MCF 10A (cell line): ENCODE measurements at regions not wholly inside any gene's neighbourhood (a gene's known extent, or its start where the extent isn't known, plus 50 kb on each side); places are given as distances from the start of the nearest gene placed in this dataset.

Source experiments
- BruUV-seq: library from RNA; stranded (reverse); fragments of 400-500 nt; replicated peaks from 2 replicates; lab custom pipeline; 2021; lab: Mats Ljungman, UMichigan
- CTCF ChIA-PET: fragments of 300-600 bp; sonication (Branson Sonifier 250); formaldehyde crosslinking; extraction: SDS; loops from one replicate; lab custom pipeline; 2021; ENCODE audit warnings: antibody characterized with exemption, inconsistent platforms; lab: Yijun Ruan, JAX
- POLR2A ChIA-PET: fragments of 300-600, 350-650 bp; sonication (Branson Sonifier 250); formaldehyde crosslinking; extraction: SDS; loops from one replicate; lab custom pipeline; 2020; ENCODE audit warnings: antibody characterized with exemption, inconsistent platforms; lab: Yijun Ruan, JAX
- DNase-seq: peaks from one replicate; pipeline ENCODE4 v3.0.0-alpha.2; 2018; ENCODE audit not compliant: unreplicated experiment
- H3K27ac Mint-ChIP-seq: one replicate; pipeline ENCODE4 v1.8.0; 2022; ENCODE audit warnings: mild to moderate bottlenecking, low read depth, mixed read lengths; ENCODE audit not compliant: unreplicated experiment
- H3K27me3 Mint-ChIP-seq: one replicate; pipeline ENCODE4 v1.8.0; 2022; ENCODE audit warnings: mixed read lengths; ENCODE audit not compliant: insufficient read depth, unreplicated experiment
- H3K36me3 Mint-ChIP-seq: one replicate; pipeline ENCODE4 v1.8.0; 2022; ENCODE audit warnings: mild to moderate bottlenecking, moderate library complexity, mixed read lengths; ENCODE audit not compliant: insufficient read depth, unreplicated experiment
- H3K4me1 Mint-ChIP-seq: one replicate; pipeline ENCODE4 v1.8.0; 2022; ENCODE audit warnings: mixed read lengths; ENCODE audit not compliant: insufficient read depth, unreplicated experiment
- H3K4me3 Mint-ChIP-seq: one replicate; pipeline ENCODE4 v1.8.0; 2022; ENCODE audit warnings: mild to moderate bottlenecking, moderate library complexity, mixed read lengths; ENCODE audit not compliant: unreplicated experiment
- H3K9me3 Mint-ChIP-seq: one replicate; pipeline ENCODE4 v1.8.0; 2022; ENCODE audit warnings: mixed read lengths; ENCODE audit not compliant: unreplicated experiment
- intact Hi-C: fragments of 100-400 bp; cut with micrococcal nuclease; formaldehyde crosslinking; loops from 2 replicates; pipeline ENCODE4 v1.14.1; 2022
- TF ChIP-seq, protein P1 (sequence below): fragments of 200-600 bp; IDR thresholded peaks from one replicate; pipeline ENCODE4 v1.8.0; 2022; ENCODE audit warnings: antibody characterized with exemption, mild to moderate bottlenecking; ENCODE audit not compliant: unreplicated experiment

DNA sequence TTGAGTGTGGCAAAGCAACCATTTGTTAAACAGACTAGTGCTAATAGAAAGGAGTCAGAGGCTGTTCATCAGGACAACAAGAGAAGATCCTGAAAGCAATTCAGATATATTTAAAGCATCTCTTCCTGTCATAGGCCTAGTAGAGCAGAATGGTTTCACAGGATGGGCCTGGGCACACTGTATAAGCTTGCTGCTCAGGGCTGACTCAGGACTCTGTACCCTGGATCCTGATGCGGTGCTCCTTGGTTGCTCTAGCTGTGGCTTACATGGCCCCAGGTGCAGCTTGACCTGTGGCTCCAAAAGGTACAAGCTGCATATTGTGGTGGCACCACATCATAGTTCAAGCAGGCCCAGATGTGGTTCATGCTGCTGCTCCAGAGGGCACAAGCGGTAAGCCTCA is 313.4 kb downstream of the ETNK1 start:
- Mint-ChIP-seq H3K36me3 (no peaks in the 10 kb centered on the region), H3K4me1 (peaks cover 15% of the 10 kb centered on the region), H3K27ac (no peak overlapping the region), H3K27me3 (no peaks in the 10 kb centered on the region), H3K4me3 (no peak overlapping the region), H3K9me3 (no peaks in the 10 kb centered on the region)
- DNase-seq = no peak
- CTCF ChIA-PET = interaction anchor here (0.6 kb wide), 1 partner anchor 1140 kb away, joined by 4 read pairs; no protein-coding TSS in a partner anchor
- TF ChIP-seq, protein P1, sequence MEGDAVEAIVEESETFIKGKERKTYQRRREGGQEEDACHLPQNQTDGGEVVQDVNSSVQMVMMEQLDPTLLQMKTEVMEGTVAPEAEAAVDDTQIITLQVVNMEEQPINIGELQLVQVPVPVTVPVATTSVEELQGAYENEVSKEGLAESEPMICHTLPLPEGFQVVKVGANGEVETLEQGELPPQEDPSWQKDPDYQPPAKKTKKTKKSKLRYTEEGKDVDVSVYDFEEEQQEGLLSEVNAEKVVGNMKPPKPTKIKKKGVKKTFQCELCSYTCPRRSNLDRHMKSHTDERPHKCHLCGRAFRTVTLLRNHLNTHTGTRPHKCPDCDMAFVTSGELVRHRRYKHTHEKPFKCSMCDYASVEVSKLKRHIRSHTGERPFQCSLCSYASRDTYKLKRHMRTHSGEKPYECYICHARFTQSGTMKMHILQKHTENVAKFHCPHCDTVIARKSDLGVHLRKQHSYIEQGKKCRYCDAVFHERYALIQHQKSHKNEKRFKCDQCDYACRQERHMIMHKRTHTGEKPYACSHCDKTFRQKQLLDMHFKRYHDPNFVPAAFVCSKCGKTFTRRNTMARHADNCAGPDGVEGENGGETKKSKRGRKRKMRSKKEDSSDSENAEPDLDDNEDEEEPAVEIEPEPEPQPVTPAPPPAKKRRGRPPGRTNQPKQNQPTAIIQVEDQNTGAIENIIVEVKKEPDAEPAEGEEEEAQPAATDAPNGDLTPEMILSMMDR = no peak
- POLR2A ChIA-PET = no interaction called here
- BruUV-seq = no TSS peak
- intact Hi-C loops = no loop called here

DNA sequence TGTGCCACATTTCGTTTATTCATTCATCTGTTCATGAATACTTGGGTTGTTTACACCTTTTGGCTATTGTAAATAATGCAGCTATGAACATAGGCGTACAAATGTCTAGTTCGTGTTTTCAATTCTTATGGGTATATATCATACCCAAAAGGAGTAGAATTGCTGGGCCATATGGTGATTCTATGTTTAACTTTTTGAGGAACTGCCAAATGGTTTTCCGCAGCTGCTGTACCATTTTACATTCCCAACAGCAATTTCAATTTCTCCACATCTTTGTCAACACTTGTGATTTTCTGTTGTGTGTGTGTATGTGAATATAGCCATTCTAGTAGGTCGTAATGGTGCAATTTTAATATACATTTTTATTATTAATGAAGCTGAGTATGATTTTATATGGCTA is 326.2 kb downstream of the ETNK1 start:
- DNase-seq = no peak
- CTCF ChIA-PET = interaction anchor here (0.5 to 0.9 kb wide), 2 partner anchors 17 to 20 kb away, joined by 3 to 4 read pairs; no protein-coding TSS in a partner anchor
- Mint-ChIP-seq H3K27me3 (no peaks in the 10 kb centered on the region), H3K4me3 (no peak overlapping the region), H3K9me3 (no peaks in the 10 kb centered on the region), H3K4me1 (no peaks in the 10 kb centered on the region), H3K36me3 (no peaks in the 10 kb centered on the region), H3K27ac (no peak overlapping the region)
- intact Hi-C loops = no loop called here
- TF ChIP-seq, protein P1 = no peak
- POLR2A ChIA-PET = no interaction called here
- no TSS peak for BruUV-seq

DNA sequence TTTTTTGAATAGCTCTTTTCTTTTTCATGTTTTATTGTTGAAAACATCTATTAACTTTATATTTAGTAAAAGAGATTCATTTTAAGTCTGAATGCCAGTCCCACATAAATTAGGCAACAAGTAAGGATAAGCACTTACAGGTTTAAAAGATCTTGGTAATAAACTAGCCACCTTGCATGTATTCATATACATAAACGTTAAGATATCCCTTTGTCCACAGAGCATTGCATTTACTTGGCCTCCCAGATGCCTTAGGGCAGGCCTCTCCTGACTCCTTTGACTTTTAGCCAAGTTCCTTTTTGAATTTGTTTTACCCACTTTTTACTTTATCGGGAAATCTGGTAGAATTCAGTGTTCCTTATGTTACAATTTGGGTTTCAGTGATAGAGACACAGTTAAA is 331.7 kb downstream of the ETNK1 start:
- no peak overlapping the region for H3K27ac Mint-ChIP-seq
- BruUV-seq = no TSS peak
- no peaks in the 10 kb centered on the region for H3K36me3 Mint-ChIP-seq
- no peak overlapping the region for H3K4me3 Mint-ChIP-seq
- H3K9me3 Mint-ChIP-seq = no peaks in the 10 kb centered on the region
- H3K27me3 Mint-ChIP-seq = no peaks in the 10 kb centered on the region
- ChIA-PET CTCF (interaction anchor here (0.7 kb wide), 1 partner anchor 81 kb away, joined by 3 read pairs; no protein-coding TSS in a partner anchor), POLR2A (no interaction called here)
- TF ChIP-seq, protein P1 = no peak
- no peaks in the 10 kb centered on the region for H3K4me1 Mint-ChIP-seq
- intact Hi-C loops = no loop called here
- DNase-seq = no peak

DNA sequence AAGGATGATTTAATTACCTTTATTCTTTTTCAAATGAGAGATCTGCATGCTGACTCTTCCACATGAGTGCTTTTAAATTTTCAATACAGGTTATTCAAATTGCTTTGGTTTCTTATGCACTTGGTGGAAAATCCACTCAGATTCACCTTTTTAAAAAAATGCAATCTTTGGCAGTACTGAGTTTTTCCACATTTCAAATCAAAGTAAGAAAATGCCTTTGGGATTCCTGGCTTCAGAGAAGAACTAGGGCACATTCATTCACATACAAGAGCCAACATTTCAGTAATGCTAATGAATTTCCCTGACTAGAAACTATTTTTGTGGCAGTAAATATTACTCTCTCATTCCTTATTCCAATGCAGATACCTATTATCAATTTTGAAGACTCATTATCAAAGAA is 342.2 kb downstream of the ETNK1 start:
- Mint-ChIP-seq H3K36me3 (peaks cover 5% of the 10 kb centered on the region), H3K4me1 (no peaks in the 10 kb centered on the region), H3K9me3 (peaks cover 8% of the 10 kb centered on the region), H3K27me3 (no peaks in the 10 kb centered on the region), H3K4me3 (no peak overlapping the region), H3K27ac (no peak overlapping the region)
- DNase-seq = no peak
- ChIA-PET POLR2A (no interaction called here), CTCF (no interaction called here)
- BruUV-seq = no TSS peak
- intact Hi-C loops = no loop called here
- TF ChIP-seq, protein P1 = no peak
